ENCODE measurements at regions not wholly inside any gene's neighbourhood (a gene's known extent, or its start where the extent isn't known, plus 50 kb on each side); places are given as distances from the start of the nearest gene placed in this dataset.
A peak's percentile ranks its signal among the peaks of the same experiment; 100 is the strongest.

- in situ Hi-C loops (cut with HindIII; ENCODE audit: low pct_ligation_motif_present, low sequenced_read_pairs): no loop called here
- H3K4me3 ChIP-seq (ENCODE audit: low read depth, low read length): no peak overlapping the region
- no peak for DNase-seq
- H3K27ac ChIP-seq: no peak overlapping the region
- H3K36me3 ChIP-seq (replicated peaks): no peaks in the 10 kb centered on the region
- TF ChIP-seq CTCF (IDR thresholded peaks at IDR 0.05; ENCODE audit: low read depth, low read length, missing control alignments): no peak
- no peaks in the 10 kb centered on the region for H3K27me3 ChIP-seq (replicated peaks)
These were observed 104.2 kb upstream of the IER5L start for GRCh38 chr9:129282272-129282671.

- DNase-seq: no peak
- in situ Hi-C loops (cut with HindIII; ENCODE audit: low pct_ligation_motif_present, low sequenced_read_pairs): no loop called here
- no peak for TF ChIP-seq CTCF (IDR thresholded peaks at IDR 0.05; ENCODE audit: low read depth, low read length, missing control alignments)
These were observed 103.6 kb upstream of the IER5L start for GRCh38 chr9:129281506-129282145.

GRCh38 chr9:129280623-129281271, 102.7 kb upstream of the IER5L start:
- Histone ChIP-seq H3K36me3 (replicated peaks) (no peaks in the 10 kb centered on the region), H3K27me3 (replicated peaks) (no peaks in the 10 kb centered on the region), H3K27ac (no peak overlapping the region), H3K4me3 (ENCODE audit: low read depth, low read length) (no peak overlapping the region)
- DNase-seq: no peak
- in situ Hi-C loops (cut with HindIII; ENCODE audit: low pct_ligation_motif_present, low sequenced_read_pairs): no loop called here
- TF ChIP-seq CTCF (IDR thresholded peaks at IDR 0.05; ENCODE audit: low read depth, low read length, missing control alignments): no peak

More at GRCh38 chr9:129281506-129282145, 103.6 kb upstream of the IER5L start:
- Histone ChIP-seq H3K27me3 (replicated peaks) (no peaks in the 10 kb centered on the region), H3K36me3 (replicated peaks) (no peaks in the 10 kb centered on the region), H3K27ac (no peak overlapping the region), H3K4me3 (ENCODE audit: low read depth, low read length) (no peak overlapping the region)

GRCh38 chr9:129280236-129280622, 102.2 kb upstream of the IER5L start:
- no peak for TF ChIP-seq CTCF (IDR thresholded peaks at IDR 0.05; ENCODE audit: low read depth, low read length, missing control alignments)
- no peak for DNase-seq
- in situ Hi-C loops (cut with HindIII; ENCODE audit: low pct_ligation_motif_present, low sequenced_read_pairs): no loop called here
- no peaks in the 10 kb centered on the region for H3K27me3 ChIP-seq (replicated peaks)
- H3K4me3 ChIP-seq (ENCODE audit: low read depth, low read length): no peak overlapping the region
- no peaks in the 10 kb centered on the region for H3K36me3 ChIP-seq (replicated peaks)
- H3K27ac ChIP-seq: no peak overlapping the region

- H3K36me3 ChIP-seq (replicated peaks): no peaks in the 10 kb centered on the region
- TF ChIP-seq CTCF (IDR thresholded peaks at IDR 0.05; ENCODE audit: low read depth, low read length, missing control alignments): no peak
- no peak overlapping the region for H3K4me3 ChIP-seq (ENCODE audit: low read depth, low read length)
- DNase-seq: peak; percentile 62
- in situ Hi-C loops (cut with HindIII; ENCODE audit: low pct_ligation_motif_present, low sequenced_read_pairs): no loop called here
- H3K27ac ChIP-seq: no peak overlapping the region
- H3K27me3 ChIP-seq (replicated peaks): no peaks in the 10 kb centered on the region
These were observed 100.6 kb upstream of the IER5L start for GRCh38 chr9:129278391-129279237.

Data from brain microvascular endothelial cell (primary cell).